Inflammatory macrophage treated with lipopolysaccharide for 1 hour (primary cell): ENCODE measurements at regions not wholly inside any gene's neighbourhood (a gene's known extent, or its start where the extent isn't known, plus 50 kb on each side); places are given as distances from the start of the nearest gene placed in this dataset.

Source experiments
- DNase-seq, 2 donors: peaks; one replicate each; pipeline ENCODE4 v3.0.0-alpha.2; 2020 to 2022

DNA sequence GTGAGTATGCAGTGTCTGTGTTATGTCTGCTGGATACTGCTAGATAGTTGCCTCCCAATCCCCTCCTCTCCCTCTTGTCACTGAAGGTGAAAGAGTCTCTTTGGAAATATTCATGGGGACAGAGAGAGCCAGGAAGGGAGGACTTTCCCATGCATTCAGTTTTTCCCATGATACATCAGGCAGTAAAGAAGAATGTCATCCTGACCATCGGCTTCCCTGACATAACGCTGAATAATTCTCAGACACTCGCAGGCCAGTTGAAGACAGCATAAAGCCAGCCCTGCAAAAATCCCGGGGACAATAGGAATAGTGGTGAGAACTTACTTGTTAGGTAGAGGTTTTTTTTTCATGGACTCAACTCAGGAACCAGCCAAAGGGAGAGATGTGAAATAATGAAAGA, 58.1 kb downstream of the KLF4 start:
- DNase-seq = no peak

DNA sequence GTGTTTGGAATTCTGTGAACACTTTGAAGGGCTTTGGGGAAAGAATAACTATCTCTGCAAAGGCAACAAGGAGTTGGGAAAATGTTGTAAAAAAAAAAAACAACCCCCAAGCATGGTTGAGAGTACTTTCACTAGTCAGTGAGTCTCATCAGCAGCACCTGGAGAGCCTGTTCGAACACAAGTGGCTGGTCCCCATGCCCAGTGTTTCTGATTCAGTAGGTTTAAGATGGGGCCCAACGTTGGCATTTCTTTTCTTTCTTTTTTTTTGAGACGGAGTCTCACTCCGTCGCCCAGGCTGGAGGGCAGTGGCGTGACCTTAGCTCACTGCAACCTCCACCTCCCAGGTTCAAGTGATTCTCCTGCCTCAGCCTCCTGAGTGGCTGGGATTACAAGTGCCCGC, 59.5 kb downstream of the KLF4 start:
- no peak for DNase-seq

DNA sequence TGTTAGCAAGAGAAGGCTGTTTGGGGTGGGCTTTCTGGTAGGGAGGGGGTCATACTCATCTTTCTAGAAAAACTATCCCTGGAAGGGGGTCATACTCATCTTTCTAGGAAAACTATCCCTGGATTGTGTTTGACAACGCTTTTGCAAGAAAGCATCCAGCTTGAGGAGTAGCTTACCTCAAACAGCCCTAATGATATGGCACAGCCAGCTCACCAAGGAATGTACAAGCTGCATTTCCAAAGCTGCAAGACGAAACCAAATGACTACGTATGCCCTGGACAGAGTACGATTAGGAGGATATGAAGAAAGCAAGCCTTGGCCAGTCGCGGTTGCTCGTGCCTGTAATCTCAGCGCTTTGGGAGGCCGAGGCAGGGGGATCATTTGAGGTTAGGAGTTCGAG, 63.4 kb downstream of the KLF4 start:
- no peak for DNase-seq

DNA sequence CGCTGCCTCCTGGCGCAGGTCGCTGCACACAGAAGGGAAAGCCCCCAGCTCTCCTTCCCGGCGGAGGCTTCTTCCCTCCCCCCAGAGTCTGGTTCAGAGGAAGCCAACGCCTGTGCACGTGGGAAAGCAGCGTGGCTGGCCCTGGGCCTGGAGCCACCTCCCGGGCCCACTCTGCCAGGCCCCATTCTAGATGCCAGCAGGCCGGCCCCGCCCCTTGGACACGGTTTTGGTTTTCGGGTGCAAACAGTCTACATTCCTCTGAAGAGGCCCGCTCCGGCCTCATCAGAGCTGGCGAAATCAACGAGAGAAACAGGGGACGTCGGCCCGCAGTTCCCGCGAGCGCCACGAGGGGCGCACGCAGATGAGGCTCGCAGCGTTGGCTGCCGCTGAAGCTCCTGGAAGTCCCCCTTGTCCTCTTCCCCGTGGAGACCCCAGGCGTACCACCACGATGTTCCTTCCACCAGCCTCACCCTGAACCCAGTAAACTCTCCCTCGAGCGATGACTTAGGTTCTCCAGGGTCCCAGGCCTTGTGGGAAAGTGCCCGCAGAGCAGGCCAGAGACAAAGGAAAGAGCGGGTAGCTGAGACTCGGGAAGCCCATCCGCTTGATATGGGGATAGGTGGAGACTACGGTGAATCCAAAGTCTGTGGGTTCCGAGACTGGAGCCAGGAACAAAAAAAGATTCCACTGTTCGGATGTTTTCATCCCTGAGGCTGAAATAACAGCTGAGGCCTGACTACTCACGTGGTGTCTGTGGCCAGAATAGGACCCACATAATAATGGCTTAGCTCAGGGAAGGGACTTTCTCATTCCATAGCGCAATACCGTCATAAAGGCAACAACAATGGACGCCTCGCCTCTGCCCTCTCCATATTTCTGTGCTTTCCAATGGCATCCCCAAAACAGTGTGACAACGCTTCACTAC, 64.2 kb downstream of the KLF4 start:
- peak; percentile 27 to 79 for DNase-seq

DNA sequence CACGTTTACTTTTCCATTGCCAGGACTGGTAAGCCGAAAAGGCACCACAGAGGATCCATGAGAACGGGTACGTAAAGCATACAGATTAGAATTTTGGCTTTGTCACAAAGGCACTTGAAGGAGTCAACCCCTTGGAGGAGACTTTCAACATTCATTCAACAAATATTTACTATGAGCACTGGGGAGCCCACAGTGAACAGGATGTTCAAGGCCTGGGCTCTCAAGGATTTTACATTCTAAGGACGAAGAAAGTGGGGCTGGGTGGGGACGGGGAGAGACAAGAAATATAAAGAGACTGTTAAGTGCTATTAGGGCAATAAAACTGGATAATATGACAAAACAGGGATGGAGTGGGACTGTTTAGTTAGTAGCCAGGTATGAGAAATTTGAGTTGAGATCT, 66.0 kb downstream of the KLF4 start:
- DNase-seq = no peak

DNA sequence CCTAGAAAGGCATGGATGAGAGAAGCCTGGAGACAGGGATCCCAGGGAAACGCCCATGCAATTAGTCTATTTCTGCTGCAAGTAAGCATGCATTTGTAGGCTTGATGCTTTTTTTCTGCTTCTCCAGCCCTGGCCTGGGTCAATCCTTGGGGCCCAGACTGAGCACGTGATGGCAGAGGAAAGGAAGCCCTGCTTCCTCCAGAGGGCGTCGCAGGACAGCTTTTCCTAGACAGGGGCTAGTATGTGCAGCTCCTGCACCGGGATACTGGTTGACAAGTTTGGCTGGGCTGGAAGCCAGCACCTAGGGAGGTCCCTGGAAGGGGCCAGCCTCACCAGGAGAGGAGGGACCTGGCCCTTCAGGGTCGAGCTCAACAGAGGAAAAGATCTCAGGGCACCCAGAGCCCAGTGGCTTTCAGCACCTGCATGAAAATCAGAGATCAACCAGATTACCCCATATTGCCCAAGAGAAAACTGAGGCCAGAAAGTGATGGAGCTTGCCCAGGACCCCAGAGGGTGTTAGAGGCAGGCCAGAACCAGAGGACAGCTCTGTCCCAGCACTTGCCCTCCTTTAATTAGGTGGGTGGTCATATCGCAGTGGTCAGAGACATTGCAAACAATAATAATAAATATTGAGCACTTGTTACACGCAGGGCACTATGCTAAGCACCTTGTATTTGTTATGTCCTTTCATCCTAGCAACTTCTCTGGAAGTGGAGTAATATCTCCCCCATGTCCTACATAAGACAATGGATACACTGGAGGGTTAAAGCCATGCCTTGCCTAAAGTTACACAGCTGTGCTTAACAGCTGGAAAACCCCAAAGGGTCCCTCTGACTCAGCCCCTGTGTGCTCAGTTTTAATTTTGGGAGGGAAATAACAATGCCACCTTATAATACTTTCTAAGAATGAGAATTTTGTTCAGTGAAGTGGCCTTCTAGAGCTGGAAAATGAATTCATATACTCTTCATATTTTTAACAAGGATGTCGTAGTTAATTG, 67.1 kb downstream of the KLF4 start:
- DNase-seq = peak; percentile 51 to 75

DNA sequence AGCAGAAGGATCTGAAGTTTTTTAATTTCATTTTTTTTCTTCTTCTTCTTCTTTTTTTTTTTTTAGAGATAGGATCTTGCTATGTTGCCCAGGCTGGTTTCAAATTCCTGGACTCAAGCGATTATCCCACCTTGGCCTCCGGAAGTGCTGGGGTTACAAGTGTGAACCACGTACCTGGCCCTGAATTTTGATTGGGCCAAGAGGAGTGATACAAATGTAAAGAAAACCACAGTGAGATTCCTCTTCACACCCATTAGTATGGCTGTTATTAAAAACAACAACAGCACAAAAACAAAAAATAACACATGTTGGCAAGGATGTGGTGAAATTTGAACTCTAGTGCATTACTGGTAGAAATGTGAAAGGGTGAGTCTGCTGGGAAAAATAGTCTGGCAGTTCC, 79.1 kb downstream of the KLF4 start:
- no peak for DNase-seq

DNA sequence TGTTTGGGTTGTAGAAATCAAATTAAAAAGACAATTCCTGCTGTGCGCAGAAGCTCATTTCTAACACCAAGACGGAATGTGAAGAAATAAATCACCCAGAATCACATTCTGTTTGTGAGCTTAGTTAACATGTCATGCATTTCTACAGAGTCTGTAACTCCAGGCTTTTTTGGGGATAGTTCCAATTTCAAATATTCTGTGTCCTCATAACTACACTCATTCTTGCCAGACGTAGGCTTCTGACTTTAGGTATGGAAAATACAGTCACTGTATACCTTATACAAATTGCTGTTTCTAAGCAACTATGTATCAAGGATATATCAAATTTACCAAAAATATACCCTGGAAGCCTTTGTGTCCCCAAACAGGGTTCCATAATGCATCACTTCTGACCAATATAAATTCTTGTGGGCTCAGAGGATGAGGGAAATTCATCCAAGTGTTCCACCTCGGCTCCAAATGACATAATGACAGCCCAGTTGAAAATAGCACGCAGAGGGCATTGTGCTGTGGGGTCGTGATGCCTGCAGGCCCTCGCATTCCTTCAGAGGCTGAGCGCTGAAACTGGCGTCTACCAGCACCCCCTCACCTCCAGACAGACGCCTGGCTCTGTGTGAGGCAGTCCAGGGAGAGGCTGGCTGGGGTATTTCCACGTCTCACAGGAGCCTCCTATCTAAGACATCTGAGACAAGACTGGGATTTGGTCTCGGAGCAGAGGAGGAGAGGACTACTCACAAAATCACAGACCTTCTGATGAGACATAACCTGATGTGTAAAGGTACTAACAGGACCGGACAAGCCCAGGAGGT, 79.8 kb downstream of the KLF4 start:
- no peak for DNase-seq

DNA sequence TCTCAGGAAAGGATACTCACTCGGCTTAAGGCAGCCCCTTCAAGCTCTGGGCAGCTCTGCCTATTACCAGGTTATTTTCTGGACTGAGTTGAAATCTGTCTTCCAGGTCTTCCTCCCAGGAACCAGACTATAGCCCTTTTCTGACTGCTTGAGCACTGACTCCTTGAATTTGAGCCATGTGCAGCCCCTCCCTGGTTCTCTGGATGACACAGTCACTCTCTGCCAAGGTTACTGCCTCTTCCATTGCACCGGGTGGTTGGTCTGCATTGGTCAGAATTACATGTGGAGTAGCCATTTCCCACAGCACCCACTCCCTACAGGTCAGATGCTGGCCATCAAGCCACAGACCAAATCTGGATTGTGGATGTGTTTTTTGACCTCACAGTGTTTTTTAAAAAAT, 81.9 kb downstream of the KLF4 start:
- DNase-seq = no peak

DNA sequence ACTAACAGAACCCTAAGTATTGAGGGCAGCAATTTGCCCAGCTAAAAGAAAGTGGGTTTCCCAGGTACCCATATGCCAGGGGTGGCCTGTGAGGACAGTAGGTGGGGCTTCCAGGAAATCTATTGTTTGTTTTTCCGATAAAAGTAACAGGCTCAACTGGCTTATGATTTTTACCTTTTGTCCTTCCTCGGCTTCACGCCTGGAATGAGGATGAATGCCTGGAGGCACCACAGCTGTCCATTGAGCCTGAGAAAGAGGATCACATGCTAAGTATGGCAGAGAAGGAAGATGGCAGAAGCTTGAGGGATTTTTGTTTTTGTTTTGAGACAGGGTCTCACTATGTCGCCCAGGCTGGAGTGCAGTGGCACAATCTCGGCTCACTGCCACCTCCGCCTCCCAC, 84.1 kb downstream of the KLF4 start:
- DNase-seq = no peak

DNA sequence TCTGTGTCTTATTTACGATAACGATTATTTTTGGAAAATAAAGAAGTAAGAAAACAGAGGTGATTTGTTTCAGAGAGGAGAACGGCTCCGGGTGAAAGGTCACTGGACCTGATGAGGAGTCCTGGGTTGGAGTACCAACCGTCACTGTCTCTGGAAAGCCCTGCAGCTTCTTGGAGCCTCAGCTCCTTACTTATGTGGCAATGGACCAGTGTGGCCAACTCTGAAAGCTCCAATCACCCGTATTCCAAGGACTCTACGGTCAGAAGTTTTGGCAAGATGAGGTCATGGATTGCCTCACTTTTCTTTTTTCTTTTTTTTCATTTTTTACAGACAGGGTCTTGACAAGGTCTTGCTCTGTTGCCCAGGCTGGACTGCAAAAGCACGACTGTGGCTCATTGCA, 84.8 kb downstream of the KLF4 start:
- no peak for DNase-seq

DNA sequence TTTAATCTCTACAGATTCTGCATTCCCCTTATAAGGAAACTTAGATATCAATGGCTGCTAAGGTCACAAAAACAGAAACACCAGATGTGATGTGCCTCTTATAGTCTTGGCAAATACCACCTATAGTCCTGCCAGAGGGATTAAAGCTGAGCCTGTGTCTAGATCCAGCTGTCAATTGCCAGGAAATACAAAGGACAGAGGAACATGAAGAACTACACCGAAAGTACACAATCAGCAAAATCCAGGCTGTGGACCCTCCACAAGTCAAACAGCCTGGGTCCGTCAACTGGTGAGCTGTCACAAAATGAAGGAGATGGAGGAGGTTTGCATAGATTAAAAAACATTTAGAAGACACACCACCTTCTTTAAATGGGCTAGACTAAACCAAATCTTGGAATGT, 85.4 kb downstream of the KLF4 start:
- no peak for DNase-seq

DNA sequence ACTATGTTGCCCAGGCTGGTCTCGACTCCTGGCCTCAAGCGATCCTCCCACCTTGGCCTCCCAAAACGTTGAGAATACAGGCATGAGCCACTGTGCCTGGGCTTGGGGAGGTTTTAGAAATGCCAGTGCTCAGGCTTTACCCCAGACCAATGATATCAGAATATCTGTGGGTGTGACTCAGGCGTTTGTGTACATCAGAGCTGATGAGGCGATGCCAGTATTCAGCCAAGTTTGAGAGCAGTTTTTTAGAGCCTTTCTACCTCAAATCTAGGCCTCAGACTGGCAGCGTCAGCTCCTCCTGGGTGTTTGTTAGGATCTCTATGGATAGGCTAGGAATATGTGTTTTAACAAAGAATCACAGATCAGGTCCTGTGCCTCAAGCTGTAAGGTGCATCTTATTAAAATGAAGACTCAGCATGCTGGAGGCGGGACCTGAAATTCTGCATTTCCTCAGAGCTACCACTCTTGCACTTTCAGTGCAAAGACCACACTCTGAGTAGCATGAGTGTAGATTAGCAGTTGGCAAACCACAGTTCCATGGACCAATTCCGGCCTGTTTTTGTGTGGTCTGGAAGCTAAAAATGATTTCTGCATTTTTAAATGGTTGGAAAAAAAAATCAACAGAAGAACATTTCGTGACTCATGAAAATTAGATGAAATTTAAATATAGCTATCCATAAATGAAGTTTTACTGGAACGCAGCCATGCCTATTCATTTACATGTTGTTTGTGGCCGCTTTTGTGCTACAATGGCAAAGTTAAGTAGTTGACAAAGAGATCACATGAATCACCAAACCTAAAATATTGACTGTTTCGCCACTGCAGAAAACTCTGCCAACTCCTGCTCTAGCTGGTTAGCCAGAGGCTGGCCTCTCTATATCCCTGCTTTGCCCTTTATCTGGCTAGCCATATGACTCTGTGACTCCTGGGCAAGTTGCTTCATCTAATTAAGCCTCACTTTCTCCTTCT, 92.2 kb downstream of the KLF4 start:
- no peak for DNase-seq

DNA sequence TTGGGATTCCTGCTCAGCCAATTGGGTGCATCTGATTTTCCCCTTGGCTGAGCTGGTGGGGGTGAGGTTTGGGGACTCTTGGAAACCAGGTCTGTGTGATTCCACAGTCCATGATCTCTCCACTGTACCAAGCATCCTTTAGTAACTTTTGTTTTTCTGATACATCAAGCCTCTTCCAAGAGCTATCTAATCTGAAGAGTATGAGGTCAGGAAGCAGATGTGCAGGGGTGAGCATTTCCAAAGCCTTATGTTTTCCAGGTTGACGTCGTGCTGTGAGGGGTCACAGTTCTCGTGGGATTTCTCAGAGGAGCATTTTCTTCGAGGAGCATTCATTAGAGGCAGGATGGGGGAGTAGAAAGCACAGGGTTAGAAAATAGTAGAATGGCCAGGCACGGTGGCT, 95.3 kb downstream of the KLF4 start:
- no peak for DNase-seq

DNA sequence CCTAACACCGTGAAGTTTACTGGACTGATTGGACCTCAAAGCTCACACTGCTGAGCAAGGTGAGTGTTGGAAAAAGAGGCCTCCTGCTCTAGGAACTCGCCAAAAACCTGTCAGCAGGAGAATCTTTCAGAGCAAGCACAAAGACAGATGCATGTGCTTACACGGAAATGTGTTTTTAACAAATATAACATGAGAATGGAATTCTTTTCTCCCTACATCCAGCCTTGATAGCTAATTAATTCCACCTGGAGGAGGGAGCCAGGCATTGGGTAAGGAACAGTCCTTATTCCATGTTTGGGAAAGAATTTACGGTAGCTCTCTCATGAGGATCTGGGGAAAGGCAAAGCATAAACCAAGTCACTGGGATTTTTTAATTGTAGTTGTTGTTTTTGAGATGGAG, 98.8 kb downstream of the KLF4 start:
- no peak for DNase-seq

DNA sequence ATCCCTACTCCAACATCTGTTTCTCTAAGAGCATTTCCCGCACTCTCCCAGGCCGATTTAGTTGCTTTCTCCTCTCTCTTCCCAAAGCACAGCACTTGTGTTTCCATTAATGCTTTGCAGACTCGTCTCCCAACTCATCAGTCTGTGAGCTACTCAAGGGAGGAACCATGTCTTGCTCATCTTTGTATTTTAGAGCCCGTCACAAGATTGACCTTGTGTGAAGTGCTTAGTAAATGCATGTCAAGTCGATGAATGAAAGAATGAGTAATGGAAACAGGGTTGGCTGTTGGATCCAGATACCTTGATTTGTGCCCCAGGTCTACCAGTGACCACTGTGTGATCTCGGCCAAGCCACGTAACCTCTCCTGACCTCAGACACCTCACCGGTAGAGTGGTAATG, 99.3 kb downstream of the KLF4 start:
- no peak for DNase-seq

DNA sequence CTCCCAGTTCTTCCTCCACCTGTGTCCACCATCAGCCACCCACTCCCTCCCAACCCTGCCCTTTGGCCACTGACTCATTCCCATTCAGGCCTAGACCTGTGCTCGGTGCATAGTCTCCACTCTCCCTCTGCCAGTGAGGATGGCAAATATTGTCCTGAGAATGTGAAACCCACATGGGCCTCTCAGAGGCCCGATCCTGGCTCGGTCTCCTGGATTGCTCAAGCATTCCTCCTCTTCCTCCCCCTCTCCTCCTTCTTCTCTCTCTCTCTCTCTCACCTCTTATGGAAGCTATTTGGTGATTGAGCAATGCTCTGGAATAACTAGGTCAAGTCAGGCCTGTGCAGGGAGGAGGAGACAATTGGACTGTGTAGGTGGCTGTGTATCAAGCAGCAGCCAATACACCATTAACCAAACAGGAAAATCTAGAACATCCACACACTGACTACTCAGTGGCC, 99.9 kb downstream of the KLF4 start:
- no peak for DNase-seq

DNA sequence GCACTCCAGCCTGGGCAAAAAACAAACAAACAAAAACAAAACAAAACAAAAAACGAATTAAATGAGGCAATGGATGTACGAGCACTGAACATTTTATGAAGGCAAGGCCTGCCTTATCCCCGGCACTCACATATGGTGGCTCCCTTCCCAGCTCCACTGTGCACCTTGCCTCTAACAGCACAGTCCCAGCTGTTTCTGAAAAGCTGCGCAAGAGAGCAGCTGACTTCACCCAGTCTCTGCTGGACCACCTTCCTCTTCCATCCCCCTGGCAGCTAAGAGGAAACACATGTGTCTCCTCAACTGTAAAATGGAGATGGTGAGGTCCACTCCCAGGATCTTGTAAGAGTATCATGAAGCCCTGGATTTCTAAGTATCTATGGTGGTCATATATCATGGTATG, 100.7 kb downstream of the KLF4 start:
- DNase-seq = no peak

DNA sequence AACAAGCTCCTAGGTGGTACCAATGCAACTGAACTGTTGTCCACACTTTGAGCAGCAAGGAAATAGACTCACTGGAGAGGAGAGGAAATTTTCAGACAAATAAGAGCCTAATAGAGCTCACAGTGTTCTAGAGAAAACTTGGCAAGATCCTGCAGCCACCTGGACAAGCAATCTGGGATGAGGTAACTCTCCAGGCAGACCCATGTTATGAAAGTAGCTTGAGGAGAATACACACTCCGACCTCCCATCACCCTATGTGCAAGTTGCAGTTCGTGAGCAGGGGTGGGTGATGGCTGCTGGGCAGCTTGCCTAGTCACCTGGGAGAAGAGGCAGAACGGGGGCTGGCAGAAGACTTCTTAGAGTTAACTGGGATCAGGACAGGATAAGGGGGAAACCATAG, 102.2 kb downstream of the KLF4 start:
- no peak for DNase-seq

DNA sequence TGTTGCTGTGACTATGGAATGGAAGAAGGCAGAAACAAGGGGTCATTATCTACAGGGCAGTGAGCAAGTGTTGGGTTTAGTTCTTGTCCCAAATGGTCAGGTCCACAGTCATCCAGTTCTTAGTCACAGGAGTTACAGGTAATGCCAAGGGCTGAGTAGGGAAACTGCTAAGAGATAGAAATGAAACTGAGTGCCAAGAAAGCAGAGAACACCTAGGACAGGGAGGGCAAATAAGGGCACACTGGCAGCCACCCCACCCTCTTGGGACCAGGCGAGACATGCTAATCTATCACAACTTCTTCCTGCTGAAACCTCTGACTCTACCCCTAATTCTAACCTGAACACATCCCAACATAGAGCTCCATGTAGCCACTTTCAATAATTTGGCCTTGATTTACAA, 103.2 kb downstream of the KLF4 start:
- no peak for DNase-seq
